ENCODE measurements at regions not wholly inside any gene's neighbourhood (a gene's known extent, or its start where the extent isn't known, plus 50 kb on each side); places are given as distances from the start of the nearest gene placed in this dataset.

DNA sequence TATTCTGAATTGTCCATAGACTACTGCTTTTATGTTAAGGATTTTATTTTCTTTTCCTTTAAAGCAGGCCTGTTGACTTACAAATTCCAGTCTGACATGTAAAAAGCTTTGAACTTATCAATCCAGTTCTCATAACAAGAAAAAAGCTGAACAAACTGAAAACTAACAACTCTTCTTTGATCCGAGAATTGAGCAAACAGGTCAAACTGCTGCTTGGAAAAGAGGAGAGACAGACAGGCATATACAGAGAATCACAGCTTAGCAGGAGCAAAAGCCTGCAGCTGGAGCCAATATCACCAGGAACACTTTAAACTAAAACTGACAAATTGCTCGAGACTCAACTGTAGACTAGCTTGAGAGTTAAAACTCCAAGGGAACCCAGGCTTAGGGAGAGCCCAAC, 85.8 kb downstream of the HINT1 start:
- H3K27ac ChIP-seq = no peak overlapping the region
- TF ChIP-seq, protein P1, sequence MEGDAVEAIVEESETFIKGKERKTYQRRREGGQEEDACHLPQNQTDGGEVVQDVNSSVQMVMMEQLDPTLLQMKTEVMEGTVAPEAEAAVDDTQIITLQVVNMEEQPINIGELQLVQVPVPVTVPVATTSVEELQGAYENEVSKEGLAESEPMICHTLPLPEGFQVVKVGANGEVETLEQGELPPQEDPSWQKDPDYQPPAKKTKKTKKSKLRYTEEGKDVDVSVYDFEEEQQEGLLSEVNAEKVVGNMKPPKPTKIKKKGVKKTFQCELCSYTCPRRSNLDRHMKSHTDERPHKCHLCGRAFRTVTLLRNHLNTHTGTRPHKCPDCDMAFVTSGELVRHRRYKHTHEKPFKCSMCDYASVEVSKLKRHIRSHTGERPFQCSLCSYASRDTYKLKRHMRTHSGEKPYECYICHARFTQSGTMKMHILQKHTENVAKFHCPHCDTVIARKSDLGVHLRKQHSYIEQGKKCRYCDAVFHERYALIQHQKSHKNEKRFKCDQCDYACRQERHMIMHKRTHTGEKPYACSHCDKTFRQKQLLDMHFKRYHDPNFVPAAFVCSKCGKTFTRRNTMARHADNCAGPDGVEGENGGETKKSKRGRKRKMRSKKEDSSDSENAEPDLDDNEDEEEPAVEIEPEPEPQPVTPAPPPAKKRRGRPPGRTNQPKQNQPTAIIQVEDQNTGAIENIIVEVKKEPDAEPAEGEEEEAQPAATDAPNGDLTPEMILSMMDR (conservative IDR thresholded peaks at IDR 0.05) = no peak

DNA sequence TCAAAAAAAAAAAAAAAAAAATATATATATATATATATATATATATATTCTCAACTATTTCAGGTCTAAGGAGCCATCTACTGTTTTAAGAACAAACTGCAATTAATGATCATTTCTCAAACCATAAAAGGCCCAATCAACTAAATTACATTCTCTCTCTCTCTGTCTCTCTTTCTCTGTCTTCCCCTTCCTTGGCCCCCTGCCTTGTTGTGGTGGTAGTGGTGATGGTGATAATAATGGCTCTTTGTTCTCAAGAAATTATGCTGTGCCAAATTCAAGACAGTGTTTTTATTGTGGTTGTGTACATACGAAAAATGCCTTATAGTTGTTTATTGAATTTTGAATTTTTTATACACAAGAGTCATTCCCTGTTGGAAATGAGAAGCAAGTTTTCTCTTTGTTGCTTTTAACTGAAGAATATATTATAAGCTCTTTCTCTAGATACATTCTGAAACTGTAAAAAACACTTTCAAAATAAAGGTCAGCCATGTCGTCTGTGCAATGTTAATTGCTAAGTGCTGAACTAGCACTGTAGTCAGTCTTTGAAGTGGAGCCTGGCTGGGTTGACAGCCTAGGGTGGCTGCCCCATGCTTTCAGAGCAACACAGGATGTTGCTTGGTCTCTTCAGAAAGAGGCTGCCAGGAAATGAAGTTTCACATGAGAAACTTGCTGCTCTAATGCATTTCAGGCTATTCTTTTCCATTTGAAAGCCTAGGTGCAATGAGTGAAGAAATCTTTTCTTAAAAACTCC, 96.0 kb downstream of the HINT1 start:
- TF ChIP-seq, protein P1 (conservative IDR thresholded peaks at IDR 0.05) = no peak
- no peak overlapping the region for H3K27ac ChIP-seq

- H3K27ac ChIP-seq = no peak overlapping the region
- TF ChIP-seq, protein P1 (conservative IDR thresholded peaks at IDR 0.05) = no peak
Observed at GRCh38 chr5:131068076-131068475, 97.0 kb downstream of the HINT1 start.

DNA sequence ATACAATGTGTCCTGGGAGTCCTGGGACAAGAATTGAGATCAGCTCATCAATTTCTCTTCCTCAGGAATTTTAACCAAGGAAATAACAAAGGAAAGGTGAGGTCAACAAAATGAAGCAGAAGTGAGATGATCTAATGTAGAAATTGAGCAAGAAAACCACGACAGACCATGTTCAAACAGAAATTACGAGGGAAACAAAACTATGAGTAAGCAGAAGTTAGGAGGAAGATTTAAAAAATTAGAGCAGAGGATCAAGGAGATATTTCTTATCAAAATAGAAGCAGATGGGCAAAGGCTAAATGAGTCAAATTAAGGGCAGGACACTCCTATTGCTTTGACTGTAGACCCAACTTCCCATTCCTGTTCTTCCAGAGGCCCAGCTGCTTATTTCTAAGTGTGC, 97.4 kb downstream of the HINT1 start:
- no peak overlapping the region for H3K27ac ChIP-seq
- TF ChIP-seq, protein P1 (conservative IDR thresholded peaks at IDR 0.05) = no peak

- TF ChIP-seq, protein P1 (conservative IDR thresholded peaks at IDR 0.05) = no peak
- H3K27ac ChIP-seq = no peak overlapping the region
Observed at GRCh38 chr5:131064669-131065371, 100.2 kb downstream of the HINT1 start.

DNA sequence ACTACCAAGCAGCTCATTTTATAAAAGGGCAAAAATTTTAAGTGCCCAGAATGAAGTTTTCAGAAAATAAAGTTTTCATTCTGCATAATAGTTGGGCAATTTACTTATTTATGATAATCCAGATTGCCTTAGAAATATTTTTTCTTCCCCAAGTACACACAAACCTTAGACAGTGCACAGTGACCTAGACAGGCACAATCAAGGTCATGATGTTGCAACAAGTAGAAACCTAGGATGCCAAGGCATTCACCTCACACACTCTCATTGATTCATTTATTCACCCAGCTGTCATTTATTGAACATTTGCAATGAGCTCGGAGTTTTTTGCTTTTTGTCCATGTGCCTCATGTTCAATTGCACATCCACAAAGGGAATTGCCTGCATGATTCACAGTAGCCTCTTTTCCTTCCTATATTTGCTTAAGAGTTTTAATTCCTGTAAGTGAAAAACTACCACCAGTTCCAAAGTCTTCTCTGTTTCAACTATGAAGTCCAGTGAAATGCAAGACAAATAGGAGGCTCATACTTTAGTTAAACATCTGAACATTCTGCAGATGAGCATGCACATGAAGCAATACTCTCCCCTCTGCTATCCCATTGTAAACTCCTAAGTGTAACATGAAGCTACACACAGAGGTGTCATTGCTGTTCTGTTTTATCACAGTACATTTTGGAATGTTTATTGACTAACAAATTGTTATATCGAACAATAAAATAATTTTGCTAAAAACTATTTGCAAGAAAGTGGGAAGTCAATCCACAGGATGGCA, 122.9 kb downstream of the HINT1 start:
- H3K27ac ChIP-seq = no peak overlapping the region
- TF ChIP-seq, protein P1 (conservative IDR thresholded peaks at IDR 0.05) = no peak

GRCh38 chr5:131023498-131023865, 141.6 kb downstream of the HINT1 start:
- H3K27ac ChIP-seq = no peak overlapping the region
- TF ChIP-seq, protein P1 (conservative IDR thresholded peaks at IDR 0.05) = no peak

Measured in VCaP (cell line).